ENCODE measurements at regions not wholly inside any gene's neighbourhood (a gene's known extent, or its start where the extent isn't known, plus 50 kb on each side); places are given as distances from the start of the nearest gene placed in this dataset.

DNA sequence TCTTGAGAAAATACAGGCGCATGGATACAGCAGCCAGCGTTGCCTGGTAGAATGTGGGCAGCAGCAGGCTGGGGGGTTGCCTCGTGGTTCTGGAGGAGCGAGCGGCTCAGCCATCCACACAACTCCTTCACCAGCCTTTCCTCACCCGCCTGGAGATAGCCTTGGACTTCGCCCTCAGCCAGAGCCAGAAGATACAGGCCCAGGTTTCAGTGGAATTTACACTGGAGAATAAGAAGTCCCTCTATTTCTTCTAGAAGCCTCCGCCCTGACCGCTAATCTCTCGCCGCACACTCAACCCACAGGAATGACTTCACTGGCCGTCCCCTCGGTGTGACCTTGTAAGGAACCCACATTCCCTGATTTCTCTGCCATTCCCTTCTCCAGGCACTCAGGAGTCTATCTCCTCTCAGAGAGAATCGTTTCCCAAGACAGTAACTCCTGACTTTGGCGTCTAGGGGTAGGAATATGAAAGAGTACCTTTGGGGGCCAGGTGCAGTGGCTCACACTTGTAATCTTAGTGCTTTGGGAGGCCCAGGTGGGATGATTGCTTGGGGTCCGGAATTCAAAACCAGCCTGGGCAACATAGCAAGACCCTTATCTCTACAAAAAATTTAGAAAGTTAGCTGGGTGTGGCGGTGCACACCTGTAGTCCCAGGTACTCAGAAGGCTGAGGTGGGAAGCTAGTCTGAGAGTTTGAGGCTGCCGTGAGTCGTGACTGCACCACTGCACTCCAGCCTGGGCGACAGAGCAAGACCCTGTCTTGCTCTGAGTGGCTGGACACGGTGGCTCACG lies 52.0 kb upstream of the ECHDC3 start:
- TF ChIP-seq, protein P1, sequence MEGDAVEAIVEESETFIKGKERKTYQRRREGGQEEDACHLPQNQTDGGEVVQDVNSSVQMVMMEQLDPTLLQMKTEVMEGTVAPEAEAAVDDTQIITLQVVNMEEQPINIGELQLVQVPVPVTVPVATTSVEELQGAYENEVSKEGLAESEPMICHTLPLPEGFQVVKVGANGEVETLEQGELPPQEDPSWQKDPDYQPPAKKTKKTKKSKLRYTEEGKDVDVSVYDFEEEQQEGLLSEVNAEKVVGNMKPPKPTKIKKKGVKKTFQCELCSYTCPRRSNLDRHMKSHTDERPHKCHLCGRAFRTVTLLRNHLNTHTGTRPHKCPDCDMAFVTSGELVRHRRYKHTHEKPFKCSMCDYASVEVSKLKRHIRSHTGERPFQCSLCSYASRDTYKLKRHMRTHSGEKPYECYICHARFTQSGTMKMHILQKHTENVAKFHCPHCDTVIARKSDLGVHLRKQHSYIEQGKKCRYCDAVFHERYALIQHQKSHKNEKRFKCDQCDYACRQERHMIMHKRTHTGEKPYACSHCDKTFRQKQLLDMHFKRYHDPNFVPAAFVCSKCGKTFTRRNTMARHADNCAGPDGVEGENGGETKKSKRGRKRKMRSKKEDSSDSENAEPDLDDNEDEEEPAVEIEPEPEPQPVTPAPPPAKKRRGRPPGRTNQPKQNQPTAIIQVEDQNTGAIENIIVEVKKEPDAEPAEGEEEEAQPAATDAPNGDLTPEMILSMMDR (IDR thresholded peaks at IDR 0.05; ENCODE audit: low read depth, low read length, missing input control), result no peak
- TF ChIP-seq GABPA (IDR thresholded peaks at IDR 0.05 in 1 of 2, conservative IDR thresholded peaks at IDR 0.05 in 1 of 2) (no peak), RXRA (IDR thresholded peaks at IDR 0.05) (no peak), JUND (IDR thresholded peaks at IDR 0.05) (no peak), MAX (IDR thresholded peaks at IDR 0.05) (no peak), YY1 (IDR thresholded peaks at IDR 0.05) (no peak)
- TF ChIP-seq, protein P2, sequence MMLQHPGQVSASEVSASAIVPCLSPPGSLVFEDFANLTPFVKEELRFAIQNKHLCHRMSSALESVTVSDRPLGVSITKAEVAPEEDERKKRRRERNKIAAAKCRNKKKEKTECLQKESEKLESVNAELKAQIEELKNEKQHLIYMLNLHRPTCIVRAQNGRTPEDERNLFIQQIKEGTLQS (IDR thresholded peaks at IDR 0.05), result no peak
